ENCODE measurements at regions not wholly inside any gene's neighbourhood (a gene's known extent, or its start where the extent isn't known, plus 50 kb on each side); places are given as distances from the start of the nearest gene placed in this dataset.

GRCh38 chr1:25003457-25004190, 73.5 kb upstream of the RUNX3 start:
- DNase-seq (ENCODE audit: low read depth, low spot score): no peak

DNA sequence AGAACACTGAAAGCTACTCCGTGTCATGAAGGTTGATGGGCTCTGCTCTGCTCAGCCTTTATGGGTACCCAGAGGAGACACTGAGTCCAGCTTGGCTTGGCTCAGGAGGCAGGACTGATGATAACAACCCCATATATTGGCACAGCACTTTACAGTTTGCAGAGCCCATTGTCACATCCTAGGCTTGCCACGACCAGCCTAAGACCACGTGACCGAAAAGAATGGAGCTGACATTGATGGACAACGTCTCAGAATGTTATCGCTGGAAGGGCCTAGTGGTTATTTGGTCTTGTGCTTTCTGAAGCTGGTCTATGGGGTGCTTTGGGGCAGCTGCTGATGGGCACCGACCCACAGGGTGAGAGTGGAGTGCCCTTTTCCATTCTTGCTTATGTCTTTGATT, 72.9 kb upstream of the RUNX3 start:
- no peak for DNase-seq (ENCODE audit: low read depth, low spot score)

- no peak for DNase-seq (ENCODE audit: low read depth, low spot score)
Measured at GRCh38 chr1:25001125-25001915, 71.2 kb upstream of the RUNX3 start.

GRCh38 chr1:24999906-25000305, 69.8 kb upstream of the RUNX3 start:
- no peak for DNase-seq (ENCODE audit: low read depth, low spot score)

- no peak for DNase-seq (ENCODE audit: low read depth, low spot score)
Measured at GRCh38 chr1:24999426-24999825, 69.3 kb upstream of the RUNX3 start.

- DNase-seq (ENCODE audit: low read depth, low spot score): no peak
Measured at GRCh38 chr1:24998563-24999245, 68.6 kb upstream of the RUNX3 start.

DNA sequence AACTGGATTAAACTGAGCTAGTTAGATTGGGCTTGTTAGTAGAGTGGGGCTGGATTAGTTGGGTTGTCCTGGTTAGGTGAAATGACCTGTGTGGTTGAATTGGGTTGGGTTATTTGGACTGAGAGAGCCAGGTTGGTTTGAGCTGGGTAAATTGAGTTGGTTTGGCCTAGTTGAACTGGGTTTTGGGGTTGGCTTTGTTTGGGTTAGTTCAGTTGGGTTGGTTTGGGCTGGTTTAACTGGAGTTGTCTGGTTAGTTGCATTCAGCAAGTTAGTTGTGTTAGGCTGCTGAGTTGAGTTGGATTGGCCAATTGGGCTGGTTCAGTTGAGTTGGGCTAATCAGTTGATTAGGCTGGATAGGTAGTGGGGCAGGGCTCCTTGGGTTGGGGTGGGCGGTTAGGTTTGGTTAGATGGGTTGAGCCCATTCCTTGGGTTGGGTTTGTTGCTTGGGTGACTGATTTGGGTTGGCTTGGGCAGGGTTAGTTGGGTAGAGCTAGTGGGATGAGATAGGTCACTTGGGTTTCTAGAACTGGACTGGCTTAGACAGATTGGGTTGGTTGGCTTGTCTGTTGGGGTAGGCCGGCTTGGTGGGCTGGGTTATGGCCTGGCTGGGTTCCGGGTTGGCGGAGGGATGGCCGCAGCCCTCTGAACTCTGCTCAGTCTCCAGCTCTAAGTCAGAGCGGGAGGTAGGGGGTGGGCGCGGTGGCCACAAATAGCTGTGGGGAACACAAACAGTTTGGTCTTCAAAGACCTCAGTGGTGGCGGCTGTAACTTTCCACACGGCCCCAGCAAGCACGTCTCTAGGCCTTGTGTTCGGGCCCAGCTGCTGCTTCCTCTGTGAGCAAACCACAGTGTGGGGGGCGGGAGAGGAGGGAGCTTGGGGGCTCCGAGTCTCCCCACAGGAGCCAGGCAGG, 67.2 kb upstream of the RUNX3 start:
- no peak for DNase-seq (ENCODE audit: low read depth, low spot score)

- no peak for DNase-seq (ENCODE audit: low read depth, low spot score)
Measured at GRCh38 chr1:24996456-24996855, 66.4 kb upstream of the RUNX3 start.

DNA sequence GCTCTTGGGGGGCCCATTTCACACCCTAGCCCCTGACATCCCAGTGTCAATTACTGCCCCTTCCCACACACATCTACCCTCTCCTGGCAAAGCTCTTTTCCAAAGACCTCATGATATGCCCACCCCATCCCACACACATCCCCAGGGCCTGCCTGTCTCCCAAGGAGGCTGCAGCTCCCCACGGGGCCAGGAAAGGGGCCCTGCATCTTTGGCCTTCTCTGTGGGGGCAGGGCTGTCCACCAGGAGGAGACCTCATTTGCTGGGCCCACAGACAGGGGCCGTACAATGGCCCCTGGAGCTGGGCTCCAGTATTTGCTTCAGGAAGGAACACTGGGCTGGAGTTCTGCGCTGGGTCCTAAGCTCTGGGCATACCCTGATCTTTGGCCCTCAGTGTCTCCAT, 65.6 kb upstream of the RUNX3 start:
- DNase-seq (ENCODE audit: low read depth, low spot score): no peak

DNA sequence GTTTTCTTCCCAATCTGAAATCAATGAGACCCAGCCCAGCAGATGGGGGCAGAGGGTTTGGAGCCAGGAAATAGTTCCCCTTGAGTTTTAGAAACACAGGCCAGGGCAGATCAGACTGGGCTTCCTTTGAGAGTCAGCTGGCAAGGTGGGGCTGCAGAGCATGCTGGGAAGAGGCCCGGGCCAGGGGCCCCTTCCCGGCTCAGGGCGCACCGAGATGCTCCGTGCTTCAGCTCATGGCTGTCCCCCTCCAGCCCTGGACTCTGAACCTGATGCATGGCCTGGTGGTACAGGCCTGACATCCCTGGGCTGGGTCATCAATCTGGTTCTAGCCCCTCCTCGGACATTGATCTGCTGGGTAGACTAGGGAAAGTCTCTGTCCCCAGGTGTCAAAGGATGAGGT, 65.1 kb upstream of the RUNX3 start:
- DNase-seq (ENCODE audit: low read depth, low spot score): no peak

DNA sequence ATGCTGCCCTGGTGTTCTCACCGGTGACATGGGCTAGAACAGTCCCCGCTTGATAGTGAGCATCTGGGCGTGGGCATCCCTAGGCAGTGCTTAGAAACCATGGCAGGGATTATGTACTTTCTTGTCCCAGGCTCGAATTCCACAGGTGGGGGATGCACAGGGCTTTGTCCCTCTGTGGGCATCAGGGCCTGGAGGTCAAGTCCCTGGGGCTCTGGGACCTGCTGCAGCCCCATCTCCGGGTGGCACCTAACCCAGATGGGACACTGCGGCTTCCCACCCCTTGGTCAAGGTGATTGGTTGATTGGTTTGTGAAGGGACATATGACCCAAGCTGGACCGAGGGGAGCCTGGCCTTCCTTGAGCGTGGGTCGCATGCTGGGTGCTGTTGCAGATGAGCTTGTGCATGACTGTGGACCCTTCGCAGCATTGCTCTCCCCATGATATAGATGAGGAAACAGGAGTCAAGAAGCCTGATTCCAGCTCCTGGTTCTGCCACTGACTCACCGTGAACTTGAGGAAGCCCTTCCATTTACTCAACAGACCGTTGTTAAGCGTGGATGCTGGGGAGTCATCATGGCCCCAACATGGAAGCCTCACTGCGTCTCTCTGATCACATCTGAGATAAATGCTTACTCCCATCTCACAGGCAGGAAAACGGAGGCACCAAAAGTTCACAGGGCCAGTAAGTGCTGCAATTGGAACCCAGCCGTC, 64.0 kb upstream of the RUNX3 start:
- DNase-seq (ENCODE audit: low read depth, low spot score): no peak

GRCh38 chr1:24992761-24993211, 62.7 kb upstream of the RUNX3 start:
- DNase-seq (ENCODE audit: low read depth, low spot score): no peak

GRCh38 chr1:24992124-24992760, 62.2 kb upstream of the RUNX3 start:
- DNase-seq (ENCODE audit: low read depth, low spot score): no peak

GRCh38 chr1:24991697-24992096, 61.6 kb upstream of the RUNX3 start:
- no peak for DNase-seq (ENCODE audit: low read depth, low spot score)

- DNase-seq (ENCODE audit: low read depth, low spot score): no peak
Measured at GRCh38 chr1:24990779-24991641, 60.9 kb upstream of the RUNX3 start.

DNA sequence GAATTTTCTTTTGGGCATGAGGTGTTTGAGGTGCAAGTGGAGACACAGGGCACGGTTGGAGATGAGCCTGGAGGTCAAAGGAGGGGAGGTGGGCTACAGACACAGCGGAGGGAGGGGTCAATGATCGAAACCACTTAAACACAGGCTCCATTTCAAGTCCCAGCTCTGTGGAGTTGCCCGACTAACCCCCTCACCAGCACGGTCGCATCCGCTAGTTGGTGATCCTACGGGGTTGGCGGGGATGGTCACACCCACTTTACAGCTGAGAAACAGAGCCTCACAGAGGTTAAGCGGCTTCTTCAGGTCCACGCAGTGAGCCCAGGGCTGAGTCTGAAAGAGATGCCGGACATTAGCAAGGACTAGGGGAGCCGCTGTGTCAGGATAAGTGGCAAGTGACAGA, 60.1 kb upstream of the RUNX3 start:
- no peak for DNase-seq (ENCODE audit: low read depth, low spot score)

GRCh38 chr1:24989082-24989481, 59.0 kb upstream of the RUNX3 start:
- no peak for DNase-seq (ENCODE audit: low read depth, low spot score)

- no peak for DNase-seq (ENCODE audit: low read depth, low spot score)
Measured at GRCh38 chr1:24988558-24988912, 58.5 kb upstream of the RUNX3 start.

- DNase-seq (ENCODE audit: low read depth, low spot score): no peak
Measured at GRCh38 chr1:24987875-24988557, 57.9 kb upstream of the RUNX3 start.
